ENCODE measurements at regions not wholly inside any gene's neighbourhood (a gene's known extent, or its start where the extent isn't known, plus 50 kb on each side); places are given as distances from the start of the nearest gene placed in this dataset.

- Histone ChIP-seq H3K27ac (ENCODE audit: insufficient read depth in 1 of 2, low read depth in 1 of 2, low read length in 2 of 2, poor library complexity in 1 of 2, severe bottlenecking in 2 of 2) (no peak overlapping the region), H3K4me1 (ENCODE audit: control extremely low read depth in 1 of 4, control insufficient read depth in 4 of 4, insufficient read depth in 4 of 4, low read length in 3 of 4) (no peaks in the 10 kb centered on the region), H3K4me3 (ENCODE audit: control insufficient read depth in 1 of 7, extremely low read depth in 1 of 7, insufficient read depth in 4 of 7, low read depth in 2 of 7, low read length in 6 of 7) (no peak overlapping the region), H3K9me3 (ENCODE audit: control extremely low read depth in 1 of 5, control insufficient read depth in 4 of 5, insufficient read depth in 2 of 5, low read depth in 1 of 5, low read length in 4 of 5) (peaks cover 0 to 13% (median 2%) of the 10 kb centered on the region in 5 experiments), H3K36me3 (ENCODE audit: control insufficient read depth in 4 of 4, insufficient read depth in 4 of 4, low read length in 3 of 4) (no peaks in the 10 kb centered on the region), H3K27me3 (replicated peaks in 2 of 5; ENCODE audit: control insufficient read depth in 4 of 5, insufficient read depth in 5 of 5, low read length in 4 of 5) (no peaks in the 10 kb centered on the region)
- no peak for DNase-seq
- CTCF ChIA-PET: no interaction called here
- POLR2A ChIA-PET: no interaction called here
These were observed 601.3 kb downstream of the IQCM start for GRCh38 chr4:149214301-149214700.

GRCh38 chr4:149211876-149212275 is 603.8 kb downstream of the IQCM start:
- peaks cover 0 to 2% (median 0%) of the 10 kb centered on the region in 5 experiments for H3K9me3 ChIP-seq (ENCODE audit: control extremely low read depth in 1 of 5, control insufficient read depth in 4 of 5, insufficient read depth in 2 of 5, low read depth in 1 of 5, low read length in 4 of 5)
- no peak overlapping the region for H3K27ac ChIP-seq (ENCODE audit: insufficient read depth in 1 of 2, low read depth in 1 of 2, low read length in 2 of 2, poor library complexity in 1 of 2, severe bottlenecking in 2 of 2)
- H3K27me3 ChIP-seq (replicated peaks in 2 of 5; ENCODE audit: control insufficient read depth in 4 of 5, insufficient read depth in 5 of 5, low read length in 4 of 5): no peaks in the 10 kb centered on the region
- WGBS (ENCODE audit: insufficient coverage): 60% methylated on average over 1 of the region's 1 CpG
- no peak overlapping the region for H3K4me3 ChIP-seq (ENCODE audit: control insufficient read depth in 1 of 7, extremely low read depth in 1 of 7, insufficient read depth in 4 of 7, low read depth in 2 of 7, low read length in 6 of 7)
- DNase-seq: no peak
- POLR2A ChIA-PET: no interaction called here
- CTCF ChIA-PET: interaction anchor here (0.5 kb wide), 1 partner anchor 665 kb away, joined by 3 read pairs; no protein-coding TSS in a partner anchor
- no peaks in the 10 kb centered on the region for H3K4me1 ChIP-seq (ENCODE audit: control extremely low read depth in 1 of 4, control insufficient read depth in 4 of 4, insufficient read depth in 4 of 4, low read length in 3 of 4)
- H3K36me3 ChIP-seq (ENCODE audit: control insufficient read depth in 4 of 4, insufficient read depth in 4 of 4, low read length in 3 of 4): no peaks in the 10 kb centered on the region

- Histone ChIP-seq H3K36me3 (ENCODE audit: control insufficient read depth in 4 of 4, insufficient read depth in 4 of 4, low read length in 3 of 4) (no peaks in the 10 kb centered on the region), H3K4me1 (ENCODE audit: control extremely low read depth in 1 of 4, control insufficient read depth in 4 of 4, insufficient read depth in 4 of 4, low read length in 3 of 4) (no peaks in the 10 kb centered on the region), H3K27ac (ENCODE audit: insufficient read depth in 1 of 2, low read depth in 1 of 2, low read length in 2 of 2, poor library complexity in 1 of 2, severe bottlenecking in 2 of 2) (no peak overlapping the region), H3K4me3 (ENCODE audit: control insufficient read depth in 1 of 7, extremely low read depth in 1 of 7, insufficient read depth in 4 of 7, low read depth in 2 of 7, low read length in 6 of 7) (no peak overlapping the region), H3K27me3 (replicated peaks in 2 of 5; ENCODE audit: control insufficient read depth in 4 of 5, insufficient read depth in 5 of 5, low read length in 4 of 5) (no peaks in the 10 kb centered on the region), H3K9me3 (ENCODE audit: control extremely low read depth in 1 of 5, control insufficient read depth in 4 of 5, insufficient read depth in 2 of 5, low read depth in 1 of 5, low read length in 4 of 5) (no peaks in the 10 kb centered on the region)
- WGBS (ENCODE audit: insufficient coverage): 100% methylated on average over 1 of the region's 4 CpGs
- no peak for DNase-seq
- CTCF ChIA-PET: no interaction called here
- POLR2A ChIA-PET: no interaction called here
These were observed 612.2 kb downstream of the IQCM start for GRCh38 chr4:149203256-149204001.

GRCh38 chr4:149202117-149202516 is 613.5 kb downstream of the IQCM start:
- Histone ChIP-seq H3K27ac (ENCODE audit: insufficient read depth in 1 of 2, low read depth in 1 of 2, low read length in 2 of 2, poor library complexity in 1 of 2, severe bottlenecking in 2 of 2) (no peak overlapping the region), H3K9me3 (ENCODE audit: control extremely low read depth in 1 of 5, control insufficient read depth in 4 of 5, insufficient read depth in 2 of 5, low read depth in 1 of 5, low read length in 4 of 5) (no peaks in the 10 kb centered on the region), H3K4me3 (ENCODE audit: control insufficient read depth in 1 of 7, extremely low read depth in 1 of 7, insufficient read depth in 4 of 7, low read depth in 2 of 7, low read length in 6 of 7) (no peak overlapping the region), H3K4me1 (ENCODE audit: control extremely low read depth in 1 of 4, control insufficient read depth in 4 of 4, insufficient read depth in 4 of 4, low read length in 3 of 4) (no peaks in the 10 kb centered on the region), H3K27me3 (replicated peaks in 2 of 5; ENCODE audit: control insufficient read depth in 4 of 5, insufficient read depth in 5 of 5, low read length in 4 of 5) (no peaks in the 10 kb centered on the region), H3K36me3 (ENCODE audit: control insufficient read depth in 4 of 4, insufficient read depth in 4 of 4, low read length in 3 of 4) (no peaks in the 10 kb centered on the region)
- no CpG with 5 or more reads among the region's 1 CpG for WGBS (ENCODE audit: insufficient coverage)
- POLR2A ChIA-PET: no interaction called here
- CTCF ChIA-PET: interaction anchor here (0.6 kb wide), 1 partner anchor 492 kb away, joined by 3 read pairs; no protein-coding TSS in a partner anchor
- no peak for DNase-seq

GRCh38 chr4:149199594-149199993 is 616.0 kb downstream of the IQCM start:
- no peaks in the 10 kb centered on the region for H3K36me3 ChIP-seq (ENCODE audit: control insufficient read depth in 4 of 4, insufficient read depth in 4 of 4, low read length in 3 of 4)
- WGBS (ENCODE audit: insufficient coverage): no CpG with 5 or more reads among the region's 3 CpGs
- POLR2A ChIA-PET: no interaction called here

GRCh38 chr4:149194061-149194460 is 621.6 kb downstream of the IQCM start:
- no peaks in the 10 kb centered on the region for H3K9me3 ChIP-seq (ENCODE audit: control extremely low read depth in 1 of 5, control insufficient read depth in 4 of 5, insufficient read depth in 2 of 5, low read depth in 1 of 5, low read length in 4 of 5)
- no peaks in the 10 kb centered on the region for H3K27me3 ChIP-seq (replicated peaks in 2 of 5; ENCODE audit: control insufficient read depth in 4 of 5, insufficient read depth in 5 of 5, low read length in 4 of 5)
- H3K36me3 ChIP-seq (ENCODE audit: control insufficient read depth in 4 of 4, insufficient read depth in 4 of 4, low read length in 3 of 4): no peaks in the 10 kb centered on the region
- no peak overlapping the region for H3K27ac ChIP-seq (ENCODE audit: insufficient read depth in 1 of 2, low read depth in 1 of 2, low read length in 2 of 2, poor library complexity in 1 of 2, severe bottlenecking in 2 of 2)
- ChIA-PET CTCF (no interaction called here), POLR2A (no interaction called here)
- WGBS (ENCODE audit: insufficient coverage): 86% methylated on average over 1 of the region's 1 CpG
- H3K4me1 ChIP-seq (ENCODE audit: control extremely low read depth in 1 of 4, control insufficient read depth in 4 of 4, insufficient read depth in 4 of 4, low read length in 3 of 4): no peaks in the 10 kb centered on the region
- no peak overlapping the region for H3K4me3 ChIP-seq (ENCODE audit: control insufficient read depth in 1 of 7, extremely low read depth in 1 of 7, insufficient read depth in 4 of 7, low read depth in 2 of 7, low read length in 6 of 7)
- no peak for DNase-seq

More at GRCh38 chr4:149199594-149199993, 616.0 kb downstream of the IQCM start:
- Histone ChIP-seq H3K27ac (ENCODE audit: insufficient read depth in 1 of 2, low read depth in 1 of 2, low read length in 2 of 2, poor library complexity in 1 of 2, severe bottlenecking in 2 of 2) (no peak overlapping the region), H3K4me1 (ENCODE audit: control extremely low read depth in 1 of 4, control insufficient read depth in 4 of 4, insufficient read depth in 4 of 4, low read length in 3 of 4) (no peaks in the 10 kb centered on the region), H3K4me3 (ENCODE audit: control insufficient read depth in 1 of 7, extremely low read depth in 1 of 7, insufficient read depth in 4 of 7, low read depth in 2 of 7, low read length in 6 of 7) (no peak overlapping the region), H3K9me3 (ENCODE audit: control extremely low read depth in 1 of 5, control insufficient read depth in 4 of 5, insufficient read depth in 2 of 5, low read depth in 1 of 5, low read length in 4 of 5) (no peaks in the 10 kb centered on the region), H3K27me3 (replicated peaks in 2 of 5; ENCODE audit: control insufficient read depth in 4 of 5, insufficient read depth in 5 of 5, low read length in 4 of 5) (no peaks in the 10 kb centered on the region)
- no peak for DNase-seq
- CTCF ChIA-PET: no interaction called here

- H3K4me1 ChIP-seq (ENCODE audit: control extremely low read depth in 1 of 4, control insufficient read depth in 4 of 4, insufficient read depth in 4 of 4, low read length in 3 of 4): no peaks in the 10 kb centered on the region
- no peak overlapping the region for H3K27ac ChIP-seq (ENCODE audit: insufficient read depth in 1 of 2, low read depth in 1 of 2, low read length in 2 of 2, poor library complexity in 1 of 2, severe bottlenecking in 2 of 2)
- POLR2A ChIA-PET: no interaction called here
- CTCF ChIA-PET: no interaction called here
- H3K9me3 ChIP-seq (ENCODE audit: control extremely low read depth in 1 of 5, control insufficient read depth in 4 of 5, insufficient read depth in 2 of 5, low read depth in 1 of 5, low read length in 4 of 5): no peaks in the 10 kb centered on the region
- no peak overlapping the region for H3K4me3 ChIP-seq (ENCODE audit: control insufficient read depth in 1 of 7, extremely low read depth in 1 of 7, insufficient read depth in 4 of 7, low read depth in 2 of 7, low read length in 6 of 7)
- H3K36me3 ChIP-seq (ENCODE audit: control insufficient read depth in 4 of 4, insufficient read depth in 4 of 4, low read length in 3 of 4): no peaks in the 10 kb centered on the region
- H3K27me3 ChIP-seq (replicated peaks in 2 of 5; ENCODE audit: control insufficient read depth in 4 of 5, insufficient read depth in 5 of 5, low read length in 4 of 5): no peaks in the 10 kb centered on the region
- no peak for DNase-seq
These were observed 627.9 kb downstream of the IQCM start for GRCh38 chr4:149187726-149188125.
